A673 (cell line): ENCODE measurements at regions not wholly inside any gene's neighbourhood (a gene's known extent, or its start where the extent isn't known, plus 50 kb on each side); places are given as distances from the start of the nearest gene placed in this dataset.
"Not testable (repeated sequence)": the region's sequence is repeated elsewhere in the genome, so short reads cannot be mapped to it uniquely, and the experiment has no call there.

Source experiments
- BruUV-seq: library from RNA; stranded (reverse); fragments of 400-500 nt; replicated peaks from 2 replicates; lab custom pipeline; 2021; lab: Mats Ljungman, UMichigan
- CTCF ChIA-PET: fragments of 300-600 bp; sonication (Branson Sonifier 250); formaldehyde crosslinking; loops from one replicate; lab custom pipeline; 2022; ENCODE audit warnings: antibody characterized with exemption; lab: Charles Lee
- POLR2A ChIA-PET: fragments of 300-600 bp; sonication (Branson Sonifier 250); formaldehyde crosslinking; loops from one replicate; lab custom pipeline; 2022; ENCODE audit warnings: antibody characterized with exemption; ENCODE audit not compliant: low non-redundant PET; lab: Charles Lee
- DNase-seq: peaks from one replicate; pipeline ENCODE4 v3.0.0-alpha.2; 2015; ENCODE audit warnings: low spot score
- H3K27ac ChIP-seq: fragments of 200-600 bp; sonication (generic); 2 replicates; pipeline ENCODE4 v1.5.1; 2016; ENCODE audit warnings: mixed run types, low read depth, mild to moderate bottlenecking, mixed read lengths, antibody characterized with exemption, low read length; ENCODE audit not compliant: poor library complexity, severe bottlenecking
- H3K27me3 ChIP-seq: fragments of 200-600 bp; sonication (generic); replicated peaks from 2 replicates; pipeline ENCODE4 v1.6.1; 2017; ENCODE audit warnings: mixed run types, low read depth, mild to moderate bottlenecking, mixed read lengths, antibody characterized with exemption, low read length; ENCODE audit not compliant: insufficient read depth, poor library complexity
- H3K36me3 ChIP-seq: fragments of 200-600 bp; sonication (generic); 2 replicates; pipeline ENCODE4 v1.6.1; 2016; ENCODE audit warnings: mixed run types, mild to moderate bottlenecking, mixed read lengths, antibody characterized with exemption, low read length; ENCODE audit not compliant: insufficient read depth, poor library complexity, severe bottlenecking
- H3K4me1 ChIP-seq: fragments of 200-600 bp; sonication (generic); 2 replicates; pipeline ENCODE4 v1.6.1; 2017; ENCODE audit warnings: mixed run types, mild to moderate bottlenecking, mixed read lengths, antibody characterized with exemption, low read length; ENCODE audit not compliant: insufficient read depth, poor library complexity, severe bottlenecking
- H3K4me3 ChIP-seq: fragments of 200-600 bp; sonication (generic); 2 replicates; pipeline ENCODE4 v1.5.1; 2016; ENCODE audit warnings: low read depth, mixed run types, mild to moderate bottlenecking, mixed read lengths, low read length; ENCODE audit not compliant: poor library complexity, severe bottlenecking
- H3K9me3 ChIP-seq: fragments of 200-600 bp; sonication (generic); 2 replicates; pipeline ENCODE4 v1.6.1; 2016; ENCODE audit warnings: mixed run types, low read depth, mild to moderate bottlenecking, mixed read lengths, antibody characterized with exemption, low read length; ENCODE audit not compliant: poor library complexity, severe bottlenecking
- CTCF ChIP-seq: fragments of 300-800, 200-600 bp; sonication (generic); conservative IDR thresholded peaks from 2 replicates; pipeline ENCODE4 v1.5.1; 2017; ENCODE audit warnings: low read depth, mild to moderate bottlenecking, antibody characterized with exemption, low read length, moderate library complexity, mixed read lengths
- EZH2 ChIP-seq: fragments of 200-600 bp; sonication (generic); IDR thresholded peaks from 2 replicates; pipeline ENCODE4 v1.6.1; 2017; ENCODE audit warnings: borderline replicate concordance, low read depth, mild to moderate bottlenecking, mixed read lengths, antibody characterized with exemption, low read length; ENCODE audit not compliant: poor library complexity, severe bottlenecking
- intact Hi-C: fragments of 100-400 bp; cut with micrococcal nuclease; formaldehyde crosslinking; loops from one replicate; pipeline ENCODE4 v1.10.0; 2022; ENCODE audit not compliant: unreplicated experiment

GRCh38 chr1:70737125-70737524 lies 310.5 kb downstream of the PTGER3 start:
- H3K36me3 ChIP-seq: no peaks in the 10 kb centered on the region
- POLR2A ChIA-PET: no interaction called here
- H3K9me3 ChIP-seq: peaks cover 12% of the 10 kb centered on the region
- intact Hi-C loops: loop anchor here (5.0 kb wide), 3 partner anchors 80 to 310 kb away; partner anchors contain the start of gene PTGER3
- TF ChIP-seq CTCF (peak; percentile 40; the same call in 1 of the 2 replicates), EZH2 (no peak)
- H3K4me1 ChIP-seq: peaks cover 28% of the 10 kb centered on the region
- no peak overlapping the region for H3K4me3 ChIP-seq
- H3K27me3 ChIP-seq: no peaks in the 10 kb centered on the region
- CTCF ChIA-PET: no interaction called here
- BruUV-seq: no TSS peak
- no peak overlapping the region for H3K27ac ChIP-seq
- DNase-seq: peak; percentile 87

- H3K36me3 ChIP-seq: no peaks in the 10 kb centered on the region
- CTCF ChIA-PET: no interaction called here
- H3K4me3 ChIP-seq: no peak overlapping the region
- DNase-seq: peak; percentile 89
- H3K27ac ChIP-seq: peak overlapping the region; percentile 8
- H3K4me1 ChIP-seq: peaks cover 28% of the 10 kb centered on the region
- no TSS peak for BruUV-seq
- intact Hi-C loops: loop anchor here (5.0 kb wide), 3 partner anchors 79 to 309 kb away; partner anchors contain the start of gene PTGER3
- H3K27me3 ChIP-seq: no peaks in the 10 kb centered on the region
- no peak for TF ChIP-seq EZH2
- TF ChIP-seq CTCF: no peak
- peaks cover 15% of the 10 kb centered on the region for H3K9me3 ChIP-seq
- POLR2A ChIA-PET: no interaction called here
These were observed 309.0 kb downstream of the PTGER3 start for GRCh38 chr1:70738624-70739023.

GRCh38 chr1:70745199-70745598 lies 302.4 kb downstream of the PTGER3 start:
- TF ChIP-seq EZH2 (no peak), CTCF (peak; percentile 58)
- no peaks in the 10 kb centered on the region for H3K36me3 ChIP-seq
- H3K4me1 ChIP-seq: no peaks in the 10 kb centered on the region
- H3K9me3 ChIP-seq: peaks cover 36% of the 10 kb centered on the region
- peak; percentile 70 for DNase-seq
- BruUV-seq: no TSS peak
- no peak overlapping the region for H3K27ac ChIP-seq
- H3K4me3 ChIP-seq: no peak overlapping the region
- CTCF ChIA-PET: interaction anchor here (0.5 kb wide), 1 partner anchor 280 kb away, joined by 4 read pairs; no protein-coding TSS in a partner anchor
- intact Hi-C loops: no loop called here
- H3K27me3 ChIP-seq: no peaks in the 10 kb centered on the region
- POLR2A ChIA-PET: no interaction called here

- intact Hi-C loops, CTCF ChIA-PET, DNase-seq: not testable (repeated sequence)
These were observed 301.6 kb downstream of the PTGER3 start for GRCh38 chr1:70746062-70746461.

GRCh38 chr1:70747123-70747522 lies 300.5 kb downstream of the PTGER3 start:
- H3K4me1 ChIP-seq, H3K27ac ChIP-seq, intact Hi-C loops, H3K27me3 ChIP-seq, CTCF ChIA-PET, DNase-seq, H3K36me3 ChIP-seq, BruUV-seq, H3K4me3 ChIP-seq, POLR2A ChIA-PET: not testable (repeated sequence)
- peaks cover 26% of the 10 kb centered on the region for H3K9me3 ChIP-seq

More at GRCh38 chr1:70746062-70746461, 301.6 kb downstream of the PTGER3 start:
- H3K27ac ChIP-seq, H3K27me3 ChIP-seq, H3K4me3 ChIP-seq, H3K4me1 ChIP-seq, POLR2A ChIA-PET, H3K36me3 ChIP-seq, BruUV-seq: not testable (repeated sequence)
- peaks cover 33% of the 10 kb centered on the region for H3K9me3 ChIP-seq
